ENCODE measurements at regions not wholly inside any gene's neighbourhood (a gene's known extent, or its start where the extent isn't known, plus 50 kb on each side); places are given as distances from the start of the nearest gene placed in this dataset.
"Not testable (repeated sequence)": the region's sequence is repeated elsewhere in the genome, so short reads cannot be mapped to it uniquely, and the experiment has no call there.

DNA sequence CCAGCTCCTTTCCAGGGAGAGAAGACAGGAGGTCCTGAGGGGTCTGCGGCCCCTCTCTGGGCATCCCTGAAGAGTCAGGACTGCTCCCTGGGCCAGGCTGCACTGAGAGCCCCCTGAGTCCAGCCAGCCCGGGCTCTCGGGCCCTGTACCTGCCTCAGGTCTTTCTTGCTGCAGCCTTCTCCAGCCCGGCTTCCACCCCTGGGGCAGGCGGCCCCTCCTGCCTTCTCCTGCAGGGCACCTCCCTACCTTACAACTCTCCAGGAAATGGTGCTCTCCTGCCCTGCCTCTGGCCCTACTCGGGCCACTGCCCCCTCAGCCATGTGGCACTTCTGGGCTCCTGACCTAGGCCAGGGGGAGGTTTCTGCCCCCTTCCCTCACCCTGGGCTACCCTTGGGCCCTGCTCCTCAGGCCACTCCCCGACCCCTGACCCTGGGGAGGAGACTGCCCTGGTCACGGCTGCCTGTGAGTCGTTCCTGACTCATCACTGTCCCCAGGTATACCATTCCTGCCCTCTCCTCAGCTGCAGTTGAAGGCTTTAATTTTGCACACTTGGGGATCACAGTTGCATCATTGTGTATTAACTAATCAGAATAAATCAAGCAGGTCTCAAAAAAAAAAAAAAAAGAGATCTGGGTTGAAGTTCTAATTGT lies 251.1 kb downstream of the NXPE2 start:
- H4K20me1 ChIP-seq = no peaks in the 10 kb centered on the region
- H3K4me1 ChIP-seq = no peaks in the 10 kb centered on the region
- no peak overlapping the region for H3K4me3 ChIP-seq
- H3K27ac ChIP-seq = no peak overlapping the region
- H3K9me3 ChIP-seq (replicated peaks in 1 of 11) = peaks cover 15 to 32% (median 27%) of the 10 kb centered on the region in 11 experiments
- no peaks in the 10 kb centered on the region for H3K36me3 ChIP-seq
- no peak overlapping the region for H3K9ac ChIP-seq
- H3K27me3 ChIP-seq = no peaks in the 10 kb centered on the region
- H3K4me2 ChIP-seq = no peak overlapping the region
- TF ChIP-seq Cebpa-rat (IDR thresholded peaks at IDR 0.05) = no peak

DNA sequence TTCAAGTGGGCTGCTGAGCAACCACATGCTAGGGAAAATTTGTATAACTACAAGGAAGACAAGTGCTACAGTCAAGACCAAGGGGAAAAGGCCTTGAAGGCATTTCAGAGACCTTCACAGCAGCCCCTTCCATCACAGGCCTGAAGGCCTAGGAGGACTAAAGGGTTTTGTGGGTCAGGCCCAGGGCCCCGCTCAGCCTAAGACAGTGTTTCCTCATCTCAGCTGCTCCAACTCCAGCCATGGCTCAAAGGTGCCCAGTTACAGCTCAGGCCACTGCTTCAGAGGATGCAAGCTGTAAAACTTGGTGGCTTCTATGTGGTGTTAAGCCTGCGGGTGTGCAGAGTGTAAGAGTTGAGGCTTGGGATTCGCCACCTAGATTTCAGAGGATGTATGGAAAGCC lies 260.5 kb downstream of the NXPE2 start:
- Histone ChIP-seq H3K4me3 (no peak overlapping the region), H3K4me2 (no peak overlapping the region), H3K4me1 (peaks cover 0 to 10% (median 0%) of the 10 kb centered on the region in 10 experiments; a peak in 3 of 20 replicates), H3K27me3 (no peaks in the 10 kb centered on the region), H3K36me3 (no peaks in the 10 kb centered on the region), H4K20me1 (no peaks in the 10 kb centered on the region), H3K9me3 (replicated peaks in 1 of 11) (peaks cover 23 to 38% (median 32%) of the 10 kb centered on the region in 11 experiments), H3K27ac (no peak overlapping the region), H3K9ac (no peak overlapping the region)
- TF ChIP-seq Cebpa-rat (IDR thresholded peaks at IDR 0.05) = no peak

DNA sequence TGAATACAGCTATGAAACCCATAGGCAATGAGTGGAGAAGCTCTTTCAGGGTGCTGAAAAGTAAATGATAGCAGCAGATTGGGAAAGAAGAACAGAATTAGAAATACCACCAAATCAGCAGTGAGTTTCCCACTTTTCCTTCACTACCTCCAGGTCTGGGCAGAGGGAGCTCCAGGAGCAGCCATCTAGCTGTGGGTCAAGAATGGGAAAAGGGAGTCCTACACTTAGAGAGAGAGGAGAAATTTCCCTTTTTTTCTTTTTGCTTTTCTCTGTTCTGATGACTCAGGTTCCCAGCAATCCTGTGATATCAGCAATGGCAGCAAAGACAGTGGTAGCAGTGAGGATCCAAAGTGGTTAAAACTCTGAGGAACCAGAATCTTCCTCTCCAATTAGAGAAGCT lies 263.9 kb downstream of the NXPE2 start:
- H3K9me3 ChIP-seq (replicated peaks in 1 of 11) = peaks cover 21 to 35% (median 28%) of the 10 kb centered on the region in 11 experiments
- H4K20me1 ChIP-seq = no peaks in the 10 kb centered on the region
- H3K9ac ChIP-seq = no peak overlapping the region
- no peaks in the 10 kb centered on the region for H3K27me3 ChIP-seq
- H3K4me1 ChIP-seq = peaks cover 0 to 10% (median 0%) of the 10 kb centered on the region in 10 experiments; a peak in 3 of 20 replicates
- no peaks in the 10 kb centered on the region for H3K36me3 ChIP-seq
- TF ChIP-seq Cebpa-rat (IDR thresholded peaks at IDR 0.05) = no peak
- H3K4me2 ChIP-seq = peak overlapping the region in 2 of 11 experiments; percentile 10 to 17; a peak in 3 of 22 replicates
- no peak overlapping the region for H3K4me3 ChIP-seq
- H3K27ac ChIP-seq = no peak overlapping the region

DNA sequence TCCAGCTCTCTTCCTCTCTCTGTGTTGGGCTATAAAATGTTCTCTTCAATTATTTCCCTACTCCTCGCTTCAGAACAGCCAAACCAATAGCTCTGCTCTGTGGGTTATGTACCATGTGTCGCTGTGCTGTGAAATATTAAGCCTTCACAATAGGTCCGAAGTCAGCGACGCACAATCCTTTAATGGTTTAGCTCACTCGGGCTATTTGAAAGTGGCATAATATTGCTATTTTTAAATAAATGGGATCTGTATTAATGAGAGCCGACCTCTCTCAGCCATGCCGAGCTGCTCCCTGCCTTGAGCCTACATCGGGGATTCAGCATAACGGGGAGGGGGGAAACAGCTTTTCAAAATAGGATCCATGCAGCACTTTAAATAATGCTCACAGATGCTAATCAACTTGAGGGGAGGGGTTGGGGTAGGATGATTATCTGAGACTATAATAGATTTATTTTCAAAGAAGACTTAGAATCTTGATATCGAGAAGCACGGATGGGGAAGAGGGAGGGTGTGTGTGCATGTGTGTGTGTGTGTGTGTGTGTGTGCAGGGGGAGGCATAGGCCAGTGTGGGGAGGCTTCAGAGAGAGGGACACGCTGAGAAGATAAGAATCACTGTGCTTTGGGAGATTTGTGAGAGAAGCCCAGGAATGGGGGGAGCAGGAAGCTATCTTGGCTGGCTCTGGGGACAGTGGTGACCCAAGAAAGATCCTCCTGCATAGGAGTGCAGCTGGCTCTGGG lies 271.5 kb downstream of the NXPE2 start:
- no peak overlapping the region for H3K27ac ChIP-seq
- H3K27me3 ChIP-seq = no peaks in the 10 kb centered on the region
- TF ChIP-seq Cebpa-rat (IDR thresholded peaks at IDR 0.05) = no peak

DNA sequence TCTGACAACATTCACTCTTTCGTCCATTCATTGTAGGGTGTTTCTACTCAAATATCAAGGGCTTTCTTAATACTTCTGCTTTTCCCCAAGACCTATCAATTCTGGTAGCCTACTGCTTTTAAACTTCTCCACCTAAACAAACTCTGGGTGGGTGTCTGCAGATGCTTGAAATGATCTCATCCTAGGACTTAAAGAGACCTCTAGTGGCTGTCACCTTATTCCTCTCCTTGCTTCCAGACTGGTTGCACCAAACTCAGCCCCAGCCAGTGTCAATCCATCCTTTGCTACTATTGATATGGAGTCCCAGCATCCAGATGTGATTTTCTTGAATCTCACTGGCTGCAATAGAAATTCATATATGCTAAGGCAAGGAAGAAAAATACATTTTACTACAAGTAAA lies 274.7 kb downstream of the NXPE2 start:
- Histone ChIP-seq H3K36me3 (no peaks in the 10 kb centered on the region), H3K27ac (no peak overlapping the region), H4K20me1 (no peaks in the 10 kb centered on the region), H3K9ac (no peak overlapping the region), H3K9me3 (replicated peaks in 1 of 11) (peaks cover 0 to 7% (median 0%) of the 10 kb centered on the region in 11 experiments; a peak in 5 of 22 replicates), H3K27me3 (no peaks in the 10 kb centered on the region), H3K4me2 (no peak overlapping the region), H3K4me1 (no peaks in the 10 kb centered on the region), H3K4me3 (no peak overlapping the region)
- TF ChIP-seq Cebpa-rat (IDR thresholded peaks at IDR 0.05) = no peak

More for the DNA sequence above, 271.5 kb downstream of the NXPE2 start:
- no peaks in the 10 kb centered on the region for H3K4me1 ChIP-seq
- H3K4me3 ChIP-seq = no peak overlapping the region
- no peaks in the 10 kb centered on the region for H3K36me3 ChIP-seq
- H3K9ac ChIP-seq = no peak overlapping the region
- peaks cover 0 to 7% (median 0%) of the 10 kb centered on the region in 11 experiments; a peak in 5 of 22 replicates for H3K9me3 ChIP-seq (replicated peaks in 1 of 11)
- no peak overlapping the region for H3K4me2 ChIP-seq
- no peaks in the 10 kb centered on the region for H4K20me1 ChIP-seq

DNA sequence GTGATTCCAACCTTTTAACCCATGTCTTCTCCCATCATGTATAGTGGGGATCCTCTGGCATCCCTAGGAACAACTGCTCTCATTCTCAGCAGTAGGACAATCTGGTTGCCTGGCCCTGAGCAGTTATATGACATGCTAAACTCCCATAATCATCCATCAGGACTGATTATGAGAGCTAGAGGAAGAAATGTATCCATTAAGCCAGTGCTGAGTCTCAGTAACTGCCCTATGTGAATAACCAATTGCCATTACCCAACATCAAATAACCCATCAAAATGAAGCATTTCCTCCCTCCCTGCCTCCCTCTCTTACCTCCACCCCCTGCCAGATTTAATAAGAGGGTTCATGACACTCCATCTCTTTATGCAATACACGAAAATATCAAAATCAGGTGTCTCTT lies 277.6 kb downstream of the NXPE2 start:
- Histone ChIP-seq H3K4me2 (no peak overlapping the region), H3K36me3 (no peaks in the 10 kb centered on the region), H3K9me3 (replicated peaks in 1 of 11) (peaks cover 0 to 7% (median 0%) of the 10 kb centered on the region in 11 experiments; a peak in 5 of 22 replicates), H3K27ac (no peak overlapping the region), H3K9ac (no peak overlapping the region), H3K4me1 (no peaks in the 10 kb centered on the region), H3K4me3 (no peak overlapping the region), H4K20me1 (no peaks in the 10 kb centered on the region), H3K27me3 (no peaks in the 10 kb centered on the region)
- TF ChIP-seq Cebpa-rat (IDR thresholded peaks at IDR 0.05) = no peak

DNA sequence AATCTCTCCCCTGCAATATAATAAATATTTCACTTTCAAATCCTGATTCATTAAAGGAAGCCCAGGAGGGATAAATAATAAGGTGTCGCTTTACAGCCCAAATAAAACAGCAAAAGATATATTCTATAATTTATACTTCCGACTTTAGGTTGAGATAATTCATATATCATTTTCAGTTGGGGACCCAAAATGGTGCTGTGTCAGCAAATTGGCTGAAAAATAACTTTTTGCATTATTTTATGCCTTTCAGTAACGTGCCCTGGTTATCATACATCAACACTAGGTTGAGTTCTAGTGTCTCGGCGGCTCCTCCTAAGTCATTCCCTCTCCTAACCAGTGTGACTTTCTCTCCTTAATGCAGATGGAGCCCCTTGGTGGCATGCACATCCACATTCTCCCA lies 278.2 kb downstream of the NXPE2 start:
- no peak overlapping the region for H3K9ac ChIP-seq

DNA sequence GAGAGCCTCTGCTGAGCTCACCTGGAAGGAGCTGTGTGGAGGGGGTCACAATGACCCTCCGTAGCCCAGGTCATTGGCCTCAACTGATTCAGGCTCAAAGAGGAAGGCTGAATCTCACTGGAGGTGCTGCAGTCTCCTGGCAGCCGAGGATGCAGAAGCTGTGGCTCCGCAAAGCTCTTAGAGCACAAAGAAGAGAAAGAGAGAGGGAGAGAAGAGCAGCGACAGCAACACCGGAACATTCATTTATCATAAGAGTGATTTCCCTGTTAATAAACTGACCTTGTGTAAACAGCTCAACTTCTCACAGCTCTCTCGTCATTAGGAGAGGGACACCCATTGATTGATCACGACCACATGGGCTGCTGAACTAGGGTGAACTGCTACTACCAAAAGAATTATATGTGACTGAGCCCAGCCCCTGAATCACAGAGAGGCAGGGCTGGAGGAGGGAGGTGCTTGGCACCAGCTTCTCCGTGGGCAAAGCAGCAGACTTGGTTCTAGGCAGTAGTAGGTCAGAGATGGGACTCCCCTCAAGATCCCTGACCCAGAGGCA lies 281.7 kb downstream of the NXPE2 start:
- no peaks in the 10 kb centered on the region for H3K36me3 ChIP-seq
- no peaks in the 10 kb centered on the region for H3K9me3 ChIP-seq (replicated peaks in 1 of 11)
- no peak overlapping the region for H3K4me3 ChIP-seq
- H3K4me2 ChIP-seq = no peak overlapping the region
- no peaks in the 10 kb centered on the region for H3K27me3 ChIP-seq
- no peak overlapping the region for H3K9ac ChIP-seq
- no peaks in the 10 kb centered on the region for H3K4me1 ChIP-seq
- H4K20me1 ChIP-seq = no peaks in the 10 kb centered on the region
- no peak overlapping the region for H3K27ac ChIP-seq
- TF ChIP-seq Cebpa-rat (IDR thresholded peaks at IDR 0.05) = no peak

More for the DNA sequence above, 278.2 kb downstream of the NXPE2 start:
- H3K4me2 ChIP-seq = no peak overlapping the region
- H3K27me3 ChIP-seq = no peaks in the 10 kb centered on the region
- H3K4me1 ChIP-seq = no peaks in the 10 kb centered on the region
- TF ChIP-seq Cebpa-rat (IDR thresholded peaks at IDR 0.05) = no peak
- no peak overlapping the region for H3K27ac ChIP-seq
- no peaks in the 10 kb centered on the region for H4K20me1 ChIP-seq
- H3K9me3 ChIP-seq (replicated peaks in 1 of 11) = 0 out of 22 replicates have a peak, but pooled peaks cover 0 to under 1% (median 0%) of the 10 kb centered on the region in 11 experiments
- H3K36me3 ChIP-seq = no peaks in the 10 kb centered on the region
- H3K4me3 ChIP-seq = no peak overlapping the region

DNA sequence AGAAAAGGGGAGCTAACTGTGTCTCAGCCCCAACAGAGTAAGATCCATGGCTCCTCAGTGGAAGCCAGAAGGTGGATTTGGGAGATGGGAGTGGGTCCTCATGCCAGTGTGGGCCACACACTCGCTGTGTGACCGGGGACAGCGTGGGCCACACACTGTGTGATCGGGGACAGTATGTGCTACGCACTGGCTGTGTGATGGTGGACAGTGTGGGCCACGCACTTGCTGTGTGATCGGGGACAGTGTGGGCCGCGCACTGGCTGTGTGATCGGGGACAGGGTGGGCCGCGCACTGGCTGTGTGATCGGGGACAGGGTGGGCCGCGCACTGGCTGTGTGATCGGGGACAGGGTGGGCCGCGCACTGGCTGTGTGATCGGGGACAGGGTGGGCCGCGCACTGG lies 282.5 kb downstream of the NXPE2 start:
- not testable (repeated sequence) for H3K27ac ChIP-seq; H3K27me3 ChIP-seq; H3K36me3 ChIP-seq; H3K4me1 ChIP-seq; H3K4me3 ChIP-seq; H3K9ac ChIP-seq; H3K9me3 ChIP-seq (replicated peaks in 1 of 11); H4K20me1 ChIP-seq; H3K4me2 ChIP-seq

Data from BLaER1 treated with 17β-estradiol and CSF1 and Interleukin-3, amounts not matched to agents 10 nM and 100 nM (cell line).